A549 (cell line): ENCODE measurements at regions not wholly inside any gene's neighbourhood (a gene's known extent, or its start where the extent isn't known, plus 50 kb on each side); places are given as distances from the start of the nearest gene placed in this dataset.

Experiments used
- CBX8 ChIP-seq: fragments of 200-600 bp; sonication (generic); IDR thresholded peaks from 2 replicates; pipeline ENCODE4 v1.6.1; 2016
- CEBPB ChIP-seq, 2 experiments: fragments of >200 bp in 1 of 2; sonication (Bioruptor Twin) in 1 of 2; formaldehyde crosslinking in 1 of 2; IDR thresholded peaks; 2 replicates each; pipeline ENCODE4 v1.6.1; 2012 to 2016
- CHD2 ChIP-seq: fragments of 150-350 bp; IDR thresholded peaks from 2 replicates; pipeline ENCODE4 v1.6.1; 2014; ENCODE audit warnings: low read length; ENCODE audit not compliant: partially characterized antibody
- CHD4 ChIP-seq: fragments of 200-600 bp; sonication (generic); IDR thresholded peaks from 2 replicates; pipeline ENCODE4 v1.6.1; 2016; ENCODE audit warnings: antibody characterized with exemption, mild to moderate bottlenecking, borderline replicate concordance
- EP300 ChIP-seq, 2 experiments: fragments of >200 bp; sonication (Bioruptor Twin); formaldehyde crosslinking; IDR thresholded peaks; 2 replicates in 1 of 2; 3 replicates in 1 of 2; pipeline ENCODE4 v1.6.1; 2016 to 2017
- JUN ChIP-seq, 2 experiments: fragments of >200 bp; sonication (Bioruptor Twin); formaldehyde crosslinking; IDR thresholded peaks; 2 replicates in 1 of 2; 3 replicates in 1 of 2; pipeline ENCODE4 v1.6.1; 2016 to 2017
- NFE2L2 ChIP-seq: fragments of 150-350 bp; conservative IDR thresholded peaks from 2 replicates; pipeline ENCODE4 v1.6.1; 2014; ENCODE audit warnings: low read length
- PHF8 ChIP-seq: fragments of 200-600 bp; sonication (generic); IDR thresholded peaks from 2 replicates; pipeline ENCODE4 v1.6.1; 2016; ENCODE audit warnings: low read depth, mild to moderate bottlenecking, antibody characterized with exemption, moderate library complexity, borderline replicate concordance
- POLR2A ChIP-seq: IDR thresholded peaks from 2 replicates; pipeline ENCODE4 v1.6.1; 2012; ENCODE audit warnings: mild to moderate bottlenecking, low read length
- SMC3 ChIP-seq: fragments of >200 bp; sonication (Bioruptor Twin); formaldehyde crosslinking; IDR thresholded peaks from 3 replicates; pipeline ENCODE4 v1.6.1; 2018; ENCODE audit warnings: inconsistent platforms
- TFCP2L1 ChIP-seq: fragments of 250-450 bp; sonication (Bioruptor Pico); IDR thresholded peaks from 2 replicates; pipeline ENCODE4 v1.5.0; 2021; ENCODE audit warnings: mild to moderate bottlenecking
- TF ChIP-seq, protein P1 (sequence below): fragments of >200 bp; sonication (Bioruptor Twin); formaldehyde crosslinking; IDR thresholded peaks from 3 replicates; pipeline ENCODE4 v1.5.1; 2016
- TF ChIP-seq, protein P2 (sequence below): fragments of 200-600 bp; sonication (generic); IDR thresholded peaks from 2 replicates; pipeline ENCODE4 v1.6.1; 2016; ENCODE audit warnings: antibody characterized with exemption, mild to moderate bottlenecking, moderate library complexity
- TF ChIP-seq, protein P3 (sequence below): fragments of 250-450 bp; sonication (Bioruptor Pico); IDR thresholded peaks from 2 replicates; pipeline ENCODE4 v1.5.0; 2021; ENCODE audit warnings: mild to moderate bottlenecking, moderate library complexity, borderline replicate concordance

DNA sequence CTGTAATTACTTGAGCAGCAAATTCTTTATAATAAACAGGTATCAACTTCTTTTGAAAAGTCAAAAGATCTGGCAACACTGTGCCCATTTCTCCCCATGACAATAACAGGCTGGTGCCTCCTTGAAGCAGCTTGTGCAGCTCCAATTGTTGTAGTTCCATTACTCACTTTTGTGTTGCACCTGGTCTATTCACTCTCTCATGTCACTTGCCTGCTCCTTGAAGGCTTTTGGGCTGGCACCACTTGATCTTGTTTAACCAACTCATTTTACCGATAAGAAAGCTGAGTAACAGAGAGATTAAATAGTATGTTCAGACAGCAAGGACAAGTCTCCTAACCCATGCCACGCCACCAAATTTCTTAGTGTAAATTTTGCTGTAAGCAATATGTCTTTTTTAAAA, 314.5 kb downstream of the OSR1 start:
- TF ChIP-seq CEBPB (IDR thresholded peaks at IDR 0.05) (no peak), POLR2A (no peak), CHD4 (no peak), EP300 (IDR thresholded peaks at IDR 0.05) (no peak), CBX8 (no peak), NFE2L2 (no peak), TFCP2L1 (CRISPR knock-in tag) (no peak), SMC3 (no peak), CHD2 (no peak), PHF8 (no peak), JUN (IDR thresholded peaks at IDR 0.05) (no peak)
- TF ChIP-seq, protein P1, sequence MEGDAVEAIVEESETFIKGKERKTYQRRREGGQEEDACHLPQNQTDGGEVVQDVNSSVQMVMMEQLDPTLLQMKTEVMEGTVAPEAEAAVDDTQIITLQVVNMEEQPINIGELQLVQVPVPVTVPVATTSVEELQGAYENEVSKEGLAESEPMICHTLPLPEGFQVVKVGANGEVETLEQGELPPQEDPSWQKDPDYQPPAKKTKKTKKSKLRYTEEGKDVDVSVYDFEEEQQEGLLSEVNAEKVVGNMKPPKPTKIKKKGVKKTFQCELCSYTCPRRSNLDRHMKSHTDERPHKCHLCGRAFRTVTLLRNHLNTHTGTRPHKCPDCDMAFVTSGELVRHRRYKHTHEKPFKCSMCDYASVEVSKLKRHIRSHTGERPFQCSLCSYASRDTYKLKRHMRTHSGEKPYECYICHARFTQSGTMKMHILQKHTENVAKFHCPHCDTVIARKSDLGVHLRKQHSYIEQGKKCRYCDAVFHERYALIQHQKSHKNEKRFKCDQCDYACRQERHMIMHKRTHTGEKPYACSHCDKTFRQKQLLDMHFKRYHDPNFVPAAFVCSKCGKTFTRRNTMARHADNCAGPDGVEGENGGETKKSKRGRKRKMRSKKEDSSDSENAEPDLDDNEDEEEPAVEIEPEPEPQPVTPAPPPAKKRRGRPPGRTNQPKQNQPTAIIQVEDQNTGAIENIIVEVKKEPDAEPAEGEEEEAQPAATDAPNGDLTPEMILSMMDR = no peak
- TF ChIP-seq, protein P2, sequence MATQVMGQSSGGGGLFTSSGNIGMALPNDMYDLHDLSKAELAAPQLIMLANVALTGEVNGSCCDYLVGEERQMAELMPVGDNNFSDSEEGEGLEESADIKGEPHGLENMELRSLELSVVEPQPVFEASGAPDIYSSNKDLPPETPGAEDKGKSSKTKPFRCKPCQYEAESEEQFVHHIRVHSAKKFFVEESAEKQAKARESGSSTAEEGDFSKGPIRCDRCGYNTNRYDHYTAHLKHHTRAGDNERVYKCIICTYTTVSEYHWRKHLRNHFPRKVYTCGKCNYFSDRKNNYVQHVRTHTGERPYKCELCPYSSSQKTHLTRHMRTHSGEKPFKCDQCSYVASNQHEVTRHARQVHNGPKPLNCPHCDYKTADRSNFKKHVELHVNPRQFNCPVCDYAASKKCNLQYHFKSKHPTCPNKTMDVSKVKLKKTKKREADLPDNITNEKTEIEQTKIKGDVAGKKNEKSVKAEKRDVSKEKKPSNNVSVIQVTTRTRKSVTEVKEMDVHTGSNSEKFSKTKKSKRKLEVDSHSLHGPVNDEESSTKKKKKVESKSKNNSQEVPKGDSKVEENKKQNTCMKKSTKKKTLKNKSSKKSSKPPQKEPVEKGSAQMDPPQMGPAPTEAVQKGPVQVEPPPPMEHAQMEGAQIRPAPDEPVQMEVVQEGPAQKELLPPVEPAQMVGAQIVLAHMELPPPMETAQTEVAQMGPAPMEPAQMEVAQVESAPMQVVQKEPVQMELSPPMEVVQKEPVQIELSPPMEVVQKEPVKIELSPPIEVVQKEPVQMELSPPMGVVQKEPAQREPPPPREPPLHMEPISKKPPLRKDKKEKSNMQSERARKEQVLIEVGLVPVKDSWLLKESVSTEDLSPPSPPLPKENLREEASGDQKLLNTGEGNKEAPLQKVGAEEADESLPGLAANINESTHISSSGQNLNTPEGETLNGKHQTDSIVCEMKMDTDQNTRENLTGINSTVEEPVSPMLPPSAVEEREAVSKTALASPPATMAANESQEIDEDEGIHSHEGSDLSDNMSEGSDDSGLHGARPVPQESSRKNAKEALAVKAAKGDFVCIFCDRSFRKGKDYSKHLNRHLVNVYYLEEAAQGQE = no peak
- TF ChIP-seq, protein P3, sequence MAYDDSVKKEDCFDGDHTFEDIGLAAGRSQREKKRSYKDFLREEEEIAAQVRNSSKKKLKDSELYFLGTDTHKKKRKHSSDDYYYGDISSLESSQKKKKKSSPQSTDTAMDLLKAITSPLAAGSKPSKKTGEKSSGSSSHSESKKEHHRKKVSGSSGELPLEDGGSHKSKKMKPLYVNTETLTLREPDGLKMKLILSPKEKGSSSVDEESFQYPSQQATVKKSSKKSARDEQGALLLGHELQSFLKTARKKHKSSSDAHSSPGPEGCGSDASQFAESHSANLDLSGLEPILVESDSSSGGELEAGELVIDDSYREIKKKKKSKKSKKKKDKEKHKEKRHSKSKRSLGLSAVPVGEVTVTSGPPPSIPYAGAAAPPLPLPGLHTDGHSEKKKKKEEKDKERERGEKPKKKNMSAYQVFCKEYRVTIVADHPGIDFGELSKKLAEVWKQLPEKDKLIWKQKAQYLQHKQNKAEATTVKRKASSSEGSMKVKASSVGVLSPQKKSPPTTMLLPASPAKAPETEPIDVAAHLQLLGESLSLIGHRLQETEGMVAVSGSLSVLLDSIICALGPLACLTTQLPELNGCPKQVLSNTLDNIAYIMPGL (CRISPR knock-in tag) = no peak
